GM19395 (cell line): ENCODE measurements at regions not wholly inside any gene's neighbourhood (a gene's known extent, or its start where the extent isn't known, plus 50 kb on each side); places are given as distances from the start of the nearest gene placed in this dataset.
"Not testable (repeated sequence)": the region's sequence is repeated elsewhere in the genome, so short reads cannot be mapped to it uniquely, and the experiment has no call there.

ENCODE experiments used
- ATAC-seq: cut with Tn5 transposase; IDR thresholded peaks from one replicate; pipeline ENCODE4 v1.9.1; 2021; ENCODE audit warnings: mild to moderate bottlenecking, moderate library complexity; ENCODE audit not compliant: unreplicated experiment

- no peak for ATAC-seq
Measured at GRCh38 chr1:188122646-188123045, 1293.9 kb downstream of the PLA2G4A start.

- no peak for ATAC-seq
Measured at GRCh38 chr1:188127507-188127906, 1298.8 kb downstream of the PLA2G4A start.

- ATAC-seq: no peak
Measured at GRCh38 chr1:188128761-188129160, 1300.0 kb downstream of the PLA2G4A start.

GRCh38 chr1:188129856-188130838, 1301.4 kb downstream of the PLA2G4A start:
- no peak for ATAC-seq

- ATAC-seq: no peak
Measured at GRCh38 chr1:188137221-188137620, 1308.5 kb downstream of the PLA2G4A start.

- no peak for ATAC-seq
Measured at GRCh38 chr1:188140958-188141357, 1312.2 kb downstream of the PLA2G4A start.

DNA sequence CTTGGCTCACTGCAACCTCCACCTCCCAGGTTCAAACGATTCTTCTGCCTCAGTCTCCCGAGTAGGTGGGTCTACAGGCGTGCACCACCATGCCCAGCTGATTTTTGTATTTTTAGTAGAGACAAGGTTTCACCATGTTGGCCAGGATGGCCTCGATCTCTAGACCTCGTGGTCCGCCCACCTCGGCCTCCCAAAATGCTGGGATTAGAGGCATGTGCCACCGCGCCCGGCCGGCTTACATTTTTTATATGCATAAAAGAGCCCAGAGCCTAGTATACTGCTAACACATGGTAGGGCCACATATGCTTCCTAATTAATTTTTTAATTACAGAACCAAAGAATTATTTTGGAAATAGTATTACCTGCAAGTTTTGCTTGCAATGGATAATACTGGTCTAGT, 1325.4 kb downstream of the PLA2G4A start:
- no peak for ATAC-seq

GRCh38 chr1:188154761-188155160, 1326.0 kb downstream of the PLA2G4A start:
- ATAC-seq: no peak

- ATAC-seq: no peak
Measured at GRCh38 chr1:188155261-188155660, 1326.5 kb downstream of the PLA2G4A start.

DNA sequence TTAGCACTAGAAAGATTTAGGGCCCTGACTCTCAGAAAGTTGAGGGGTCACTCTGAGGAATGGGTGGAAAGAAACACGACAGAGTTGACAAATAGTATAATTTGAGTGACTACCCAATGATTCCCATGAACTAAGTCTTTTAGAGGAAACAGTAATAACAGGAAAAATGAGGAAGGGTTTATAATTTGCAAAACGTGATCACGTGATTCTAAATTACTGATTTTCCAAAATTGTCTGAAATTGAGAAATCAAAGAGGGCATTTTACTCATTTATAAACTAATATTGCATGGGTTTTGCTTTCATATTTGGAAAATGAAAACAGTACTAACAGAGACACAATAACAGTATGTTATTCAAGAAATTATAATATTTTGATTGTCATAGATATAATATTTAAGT, 1335.7 kb downstream of the PLA2G4A start:
- no peak for ATAC-seq

DNA sequence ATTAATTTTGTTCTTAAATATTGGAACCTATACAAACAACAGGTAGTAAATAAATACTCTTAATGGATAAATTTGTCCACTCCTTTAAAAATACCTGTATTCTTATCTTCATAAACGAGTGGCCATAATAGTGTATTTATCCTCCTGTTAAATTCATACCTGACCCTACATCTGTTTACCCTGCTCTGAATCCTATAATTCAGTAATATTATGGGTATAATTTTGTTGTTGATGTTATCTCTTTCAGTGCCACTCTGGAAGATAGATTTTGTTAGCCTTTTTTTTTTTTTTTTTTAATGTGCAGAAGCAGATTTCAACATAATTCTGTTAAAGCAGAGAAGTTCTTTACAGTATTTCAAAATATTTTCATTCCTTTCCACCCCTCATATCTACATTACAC, 1337.9 kb downstream of the PLA2G4A start:
- ATAC-seq: no peak

- no peak for ATAC-seq
Measured at GRCh38 chr1:188169971-188170370, 1341.2 kb downstream of the PLA2G4A start.

GRCh38 chr1:188170411-188170810, 1341.7 kb downstream of the PLA2G4A start:
- no peak for ATAC-seq

DNA sequence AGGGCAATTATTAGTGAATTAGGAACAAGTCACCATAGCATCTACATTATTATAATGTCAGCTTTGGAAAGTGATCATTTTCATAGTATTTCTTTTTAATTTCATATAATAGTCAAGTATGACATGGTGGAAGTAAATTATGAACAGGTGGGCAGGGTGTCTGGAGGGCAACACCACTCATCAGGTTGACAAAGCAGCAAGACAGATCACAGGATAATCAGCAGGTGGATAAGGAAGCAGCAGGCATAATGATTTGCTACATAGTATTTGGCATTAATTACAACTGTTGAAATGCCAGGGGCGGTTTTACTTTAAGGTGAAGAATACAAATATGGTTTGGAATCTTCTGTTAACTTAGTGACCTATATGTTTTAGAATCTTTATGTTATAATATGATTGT, 1342.2 kb downstream of the PLA2G4A start:
- no peak for ATAC-seq

- ATAC-seq: not testable (repeated sequence)
Measured at GRCh38 chr1:188182063-188182462, 1353.3 kb downstream of the PLA2G4A start.

- ATAC-seq: no peak
Measured at GRCh38 chr1:188188317-188188716, 1359.6 kb downstream of the PLA2G4A start.

- no peak for ATAC-seq
Measured at GRCh38 chr1:188194916-188195315, 1366.2 kb downstream of the PLA2G4A start.

GRCh38 chr1:188218289-188218688, 1389.5 kb downstream of the PLA2G4A start:
- no peak for ATAC-seq

DNA sequence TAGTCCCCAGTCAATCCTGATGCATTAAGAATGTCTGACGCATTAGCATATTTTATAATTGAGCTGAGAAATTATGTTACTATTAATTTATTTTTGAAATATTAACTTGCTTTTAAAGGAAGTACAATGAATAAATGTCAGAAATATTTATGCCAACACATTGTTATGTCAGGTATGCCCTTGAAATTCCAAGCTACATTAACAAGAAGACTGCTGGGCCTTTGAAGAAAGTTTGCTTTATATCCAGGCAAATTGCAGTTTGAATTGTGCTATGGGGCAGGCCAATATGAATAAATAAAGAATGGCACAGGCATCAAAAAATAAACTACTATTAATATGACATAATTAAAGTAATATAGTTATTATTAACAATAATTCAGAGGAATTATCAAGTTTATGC, 1391.3 kb downstream of the PLA2G4A start:
- ATAC-seq: no peak

DNA sequence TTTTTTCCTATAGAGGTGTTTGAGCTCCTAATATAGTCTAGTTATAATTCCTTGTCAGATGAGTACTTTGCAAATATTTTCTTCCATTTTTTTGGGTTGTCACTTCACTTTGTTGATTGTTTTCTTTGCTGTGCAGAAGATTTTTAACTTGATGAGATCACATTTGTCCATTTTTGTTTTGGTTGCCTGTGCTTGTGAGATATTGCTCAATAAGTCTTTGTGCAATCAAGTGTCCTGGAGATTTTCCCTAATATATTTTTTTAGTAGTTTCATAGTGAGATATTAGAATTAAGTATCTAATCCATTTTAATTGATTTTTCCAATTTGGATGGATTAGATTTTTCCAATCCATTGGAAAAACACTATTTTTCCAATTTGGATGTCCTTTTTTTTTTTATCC, 1395.5 kb downstream of the PLA2G4A start:
- ATAC-seq: no peak

DNA sequence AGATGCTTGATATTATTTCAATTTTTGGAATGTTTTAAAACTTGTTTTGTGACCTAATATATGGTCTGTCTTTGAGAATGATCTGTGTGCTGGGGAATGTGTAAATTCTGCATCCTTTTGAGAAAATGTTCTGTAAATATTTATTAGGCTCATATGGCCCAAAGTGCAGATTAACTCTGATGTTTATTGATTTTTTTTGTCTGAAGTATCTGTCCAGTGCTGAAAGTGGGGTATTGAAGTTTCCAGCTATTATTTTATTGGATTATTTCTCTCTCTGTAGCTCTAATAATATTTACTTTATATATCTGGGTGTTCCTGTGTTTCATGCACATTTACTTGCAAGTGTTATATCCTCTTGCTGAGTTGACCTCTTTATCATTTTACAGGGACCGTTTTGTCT, 1397.2 kb downstream of the PLA2G4A start:
- ATAC-seq: no peak

DNA sequence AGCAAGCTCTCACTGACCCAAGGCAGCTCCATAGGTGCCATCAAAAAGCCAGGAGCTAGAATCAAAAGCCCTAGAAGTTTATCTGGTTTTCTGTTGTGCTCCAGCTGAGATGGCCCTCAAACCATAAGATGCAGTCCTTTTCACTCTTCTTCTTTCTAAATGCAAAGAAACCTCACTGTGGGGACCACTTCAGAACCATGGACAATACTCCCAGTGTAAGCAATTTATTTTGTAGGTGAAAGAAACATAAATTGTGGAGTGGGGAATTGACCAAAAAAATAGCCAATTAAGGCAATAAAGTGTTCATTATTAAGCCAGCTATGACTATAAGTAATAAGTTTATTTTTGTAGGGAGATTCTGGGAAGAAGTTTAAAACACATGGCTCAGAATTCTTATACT, 1399.9 kb downstream of the PLA2G4A start:
- ATAC-seq: no peak
